ENCODE measurements at regions not wholly inside any gene's neighbourhood (a gene's known extent, or its start where the extent isn't known, plus 50 kb on each side); places are given as distances from the start of the nearest gene placed in this dataset.

GRCh38 chr16:77611386-77611785 lies 110.9 kb upstream of the NUDT7 start:
- TF ChIP-seq CTCF (conservative IDR thresholded peaks at IDR 0.05; ENCODE audit: low read length) (no peak), EZH2phosphoT487 (IDR thresholded peaks at IDR 0.05; ENCODE audit: borderline replicate concordance) (no peak)
- H3K9me3 ChIP-seq (ENCODE audit: insufficient read depth, low read depth, low read length) = no peaks in the 10 kb centered on the region
- no peaks in the 10 kb centered on the region for H3K9me2 ChIP-seq (replicated peaks; ENCODE audit: low read depth, low read length)
- H3K79me2 ChIP-seq (ENCODE audit: insufficient read depth, low read length) = no peaks in the 10 kb centered on the region
- H3K4me1 ChIP-seq (ENCODE audit: insufficient read depth, low read length, poor library complexity, severe bottlenecking) = no peaks in the 10 kb centered on the region
- no peaks in the 10 kb centered on the region for H3K27me3 ChIP-seq (ENCODE audit: insufficient read depth, low read length, poor library complexity, severe bottlenecking)
- no peak overlapping the region for H3K9ac ChIP-seq (ENCODE audit: low read depth, low read length, poor library complexity, severe bottlenecking)
- H2AFZ ChIP-seq (ENCODE audit: low read length) = no peak overlapping the region
- no peaks in the 10 kb centered on the region for H3F3A ChIP-seq (ENCODE audit: low read depth)
- no peak overlapping the region for H3K4me2 ChIP-seq (ENCODE audit: low read depth, low read length, poor library complexity, severe bottlenecking)
- no peaks in the 10 kb centered on the region for H4K20me1 ChIP-seq (ENCODE audit: insufficient read depth, low read length, poor library complexity, severe bottlenecking)
- H3K4me3 ChIP-seq (ENCODE audit: low read length, poor library complexity, severe bottlenecking) = no peak overlapping the region
- H3K36me3 ChIP-seq (ENCODE audit: insufficient read depth, low read length) = no peaks in the 10 kb centered on the region

- Histone ChIP-seq H3K9me2 (replicated peaks; ENCODE audit: low read depth, low read length) (no peaks in the 10 kb centered on the region), H3K4me3 (ENCODE audit: low read length, poor library complexity, severe bottlenecking) (no peak overlapping the region), H3K27me3 (ENCODE audit: insufficient read depth, low read length, poor library complexity, severe bottlenecking) (no peaks in the 10 kb centered on the region), H4K20me1 (ENCODE audit: insufficient read depth, low read length, poor library complexity, severe bottlenecking) (no peaks in the 10 kb centered on the region), H3K4me2 (ENCODE audit: low read depth, low read length, poor library complexity, severe bottlenecking) (no peak overlapping the region), H3K4me1 (ENCODE audit: insufficient read depth, low read length, poor library complexity, severe bottlenecking) (no peaks in the 10 kb centered on the region), H3K36me3 (ENCODE audit: insufficient read depth, low read length) (no peaks in the 10 kb centered on the region), H3K9me3 (ENCODE audit: insufficient read depth, low read depth, low read length) (no peaks in the 10 kb centered on the region), H3F3A (ENCODE audit: low read depth) (no peaks in the 10 kb centered on the region), H3K79me2 (ENCODE audit: insufficient read depth, low read length) (no peaks in the 10 kb centered on the region), H3K9ac (ENCODE audit: low read depth, low read length, poor library complexity, severe bottlenecking) (no peak overlapping the region), H2AFZ (ENCODE audit: low read length) (no peak overlapping the region)
- TF ChIP-seq CTCF (conservative IDR thresholded peaks at IDR 0.05; ENCODE audit: low read length) = no peak
- no peak for TF ChIP-seq EZH2phosphoT487 (IDR thresholded peaks at IDR 0.05; ENCODE audit: borderline replicate concordance)
Observed at GRCh38 chr16:77612596-77612995, 109.7 kb upstream of the NUDT7 start.

- TF ChIP-seq CTCF (conservative IDR thresholded peaks at IDR 0.05; ENCODE audit: low read length) (no peak), EZH2phosphoT487 (IDR thresholded peaks at IDR 0.05; ENCODE audit: borderline replicate concordance) (no peak)
- no peaks in the 10 kb centered on the region for H3K79me2 ChIP-seq (ENCODE audit: insufficient read depth, low read length)
- no peaks in the 10 kb centered on the region for H3K9me2 ChIP-seq (replicated peaks; ENCODE audit: low read depth, low read length)
Observed at GRCh38 chr16:77613095-77613494, 109.2 kb upstream of the NUDT7 start.

More at GRCh38 chr16:77613095-77613494, 109.2 kb upstream of the NUDT7 start:
- Histone ChIP-seq H2AFZ (ENCODE audit: low read length) (no peak overlapping the region), H3K4me3 (ENCODE audit: low read length, poor library complexity, severe bottlenecking) (no peak overlapping the region), H3F3A (ENCODE audit: low read depth) (no peaks in the 10 kb centered on the region), H3K36me3 (ENCODE audit: insufficient read depth, low read length) (no peaks in the 10 kb centered on the region), H3K4me1 (ENCODE audit: insufficient read depth, low read length, poor library complexity, severe bottlenecking) (no peaks in the 10 kb centered on the region), H4K20me1 (ENCODE audit: insufficient read depth, low read length, poor library complexity, severe bottlenecking) (no peaks in the 10 kb centered on the region), H3K9me3 (ENCODE audit: insufficient read depth, low read depth, low read length) (no peaks in the 10 kb centered on the region), H3K4me2 (ENCODE audit: low read depth, low read length, poor library complexity, severe bottlenecking) (no peak overlapping the region), H3K9ac (ENCODE audit: low read depth, low read length, poor library complexity, severe bottlenecking) (no peak overlapping the region), H3K27me3 (ENCODE audit: insufficient read depth, low read length, poor library complexity, severe bottlenecking) (no peaks in the 10 kb centered on the region)

Data from Loucy (cell line).